ENCODE measurements at regions not wholly inside any gene's neighbourhood (a gene's known extent, or its start where the extent isn't known, plus 50 kb on each side); places are given as distances from the start of the nearest gene placed in this dataset.
"Not testable (repeated sequence)": the region's sequence is repeated elsewhere in the genome, so short reads cannot be mapped to it uniquely, and the experiment has no call there.

GRCh38 chr21:5055027-5055754 lies 5466.2 kb upstream of the TPTE start:
- TF ChIP-seq CTCF (IDR thresholded peaks at IDR 0.05); POLR2A (IDR thresholded peaks at IDR 0.05; ENCODE audit: low read depth); POLR2AphosphoS5 (IDR thresholded peaks at IDR 0.05): not testable (repeated sequence)

Measured in esophagus muscularis mucosa (tissue), 3 donors.